Activated T-helper 2 cell treated with anti-CD3 and anti-CD28 coated beads, Interferon-gamma antibody, Interleukin-2, Interleukin-4, amounts not matched to agents 10 μg/mL and 5 μg/mL and 100 μg/mL, durations not matched to agents 14 hours and 24 hours and 36 hours (primary cell): ENCODE measurements at regions not wholly inside any gene's neighbourhood (a gene's known extent, or its start where the extent isn't known, plus 50 kb on each side); places are given as distances from the start of the nearest gene placed in this dataset.

Source experiments
- DNase-seq: peaks from one replicate; pipeline ENCODE4 v3.0.0; 2021; ENCODE audit warnings: low spot score
- H3K27ac Mint-ChIP-seq: one replicate; pipeline ENCODE4 v1.8.0; 2021; ENCODE audit warnings: mixed read lengths
- H3K27me3 Mint-ChIP-seq: one replicate; pipeline ENCODE4 v1.8.0; 2021; ENCODE audit warnings: low read depth, mixed read lengths
- H3K36me3 Mint-ChIP-seq: one replicate; pipeline ENCODE4 v1.8.0; 2021; ENCODE audit warnings: low read depth, mixed read lengths
- H3K4me1 Mint-ChIP-seq: one replicate; pipeline ENCODE4 v1.8.0; 2021; ENCODE audit warnings: low read depth, mixed read lengths
- H3K4me3 Mint-ChIP-seq: one replicate; pipeline ENCODE4 v1.8.0; 2021; ENCODE audit warnings: low read depth, mild to moderate bottlenecking, moderate library complexity, mixed read lengths
- H3K9me3 Mint-ChIP-seq: one replicate; pipeline ENCODE4 v1.8.0; 2021; ENCODE audit warnings: mixed read lengths
- intact Hi-C: fragments of 100-400 bp; cut with micrococcal nuclease; formaldehyde crosslinking; loops from one replicate; pipeline ENCODE4 v1.15.1; 2023

GRCh38 chr6:128696691-128697689 is 176.6 kb upstream of the PTPRK start:
- Mint-ChIP-seq H3K27ac (no peak overlapping the region), H3K4me3 (no peak overlapping the region), H3K27me3 (peaks cover 7% of the 10 kb centered on the region), H3K36me3 (no peaks in the 10 kb centered on the region), H3K9me3 (no peaks in the 10 kb centered on the region), H3K4me1 (no peaks in the 10 kb centered on the region)
- no peak for DNase-seq
- intact Hi-C loops, result no loop called here

GRCh38 chr6:128694303-128695009 is 174.1 kb upstream of the PTPRK start:
- no peaks in the 10 kb centered on the region for H3K36me3 Mint-ChIP-seq
- intact Hi-C loops, result no loop called here
- no peaks in the 10 kb centered on the region for H3K4me1 Mint-ChIP-seq
- peaks cover 7% of the 10 kb centered on the region for H3K27me3 Mint-ChIP-seq
- DNase-seq, result no peak
- no peak overlapping the region for H3K27ac Mint-ChIP-seq
- H3K4me3 Mint-ChIP-seq, result no peak overlapping the region
- H3K9me3 Mint-ChIP-seq, result no peaks in the 10 kb centered on the region

- DNase-seq, result no peak
- H3K27me3 Mint-ChIP-seq, result peaks cover 10% of the 10 kb centered on the region
- H3K36me3 Mint-ChIP-seq, result no peaks in the 10 kb centered on the region
- intact Hi-C loops, result no loop called here
- H3K27ac Mint-ChIP-seq, result no peak overlapping the region
- no peak overlapping the region for H3K4me3 Mint-ChIP-seq
- H3K9me3 Mint-ChIP-seq, result no peaks in the 10 kb centered on the region
- H3K4me1 Mint-ChIP-seq, result no peaks in the 10 kb centered on the region
Observed at GRCh38 chr6:128690063-128690462, 169.7 kb upstream of the PTPRK start.

- no peaks in the 10 kb centered on the region for H3K9me3 Mint-ChIP-seq
- H3K27ac Mint-ChIP-seq, result no peak overlapping the region
- H3K27me3 Mint-ChIP-seq, result peaks cover 6% of the 10 kb centered on the region
- no peaks in the 10 kb centered on the region for H3K36me3 Mint-ChIP-seq
- intact Hi-C loops, result no loop called here
- H3K4me3 Mint-ChIP-seq, result no peak overlapping the region
- H3K4me1 Mint-ChIP-seq, result no peaks in the 10 kb centered on the region
- DNase-seq, result no peak
Observed at GRCh38 chr6:128686084-128686483, 165.7 kb upstream of the PTPRK start.

- intact Hi-C loops, result no loop called here
- Mint-ChIP-seq H3K4me1 (no peaks in the 10 kb centered on the region), H3K4me3 (no peak overlapping the region), H3K36me3 (no peaks in the 10 kb centered on the region), H3K27ac (no peak overlapping the region), H3K27me3 (peaks cover 1% of the 10 kb centered on the region), H3K9me3 (no peaks in the 10 kb centered on the region)
- no peak for DNase-seq
Observed at GRCh38 chr6:128676456-128676855, 156.1 kb upstream of the PTPRK start.

- no peak overlapping the region for H3K4me3 Mint-ChIP-seq
Observed at GRCh38 chr6:128672023-128672422, 151.6 kb upstream of the PTPRK start.

GRCh38 chr6:128667339-128667858 is 147.0 kb upstream of the PTPRK start:
- H3K27me3 Mint-ChIP-seq, result peaks cover 4% of the 10 kb centered on the region
- intact Hi-C loops, result no loop called here
- H3K36me3 Mint-ChIP-seq, result no peaks in the 10 kb centered on the region
- DNase-seq, result no peak
- H3K4me3 Mint-ChIP-seq, result no peak overlapping the region
- H3K4me1 Mint-ChIP-seq, result no peaks in the 10 kb centered on the region
- H3K27ac Mint-ChIP-seq, result no peak overlapping the region
- H3K9me3 Mint-ChIP-seq, result no peaks in the 10 kb centered on the region

More at GRCh38 chr6:128672023-128672422, 151.6 kb upstream of the PTPRK start:
- peaks cover 5% of the 10 kb centered on the region for H3K27me3 Mint-ChIP-seq
- H3K27ac Mint-ChIP-seq, result no peak overlapping the region
- no peak for DNase-seq
- no peaks in the 10 kb centered on the region for H3K9me3 Mint-ChIP-seq
- H3K36me3 Mint-ChIP-seq, result no peaks in the 10 kb centered on the region
- intact Hi-C loops, result no loop called here
- H3K4me1 Mint-ChIP-seq, result no peaks in the 10 kb centered on the region

GRCh38 chr6:128666405-128666804 is 146.0 kb upstream of the PTPRK start:
- Mint-ChIP-seq H3K4me1 (no peaks in the 10 kb centered on the region), H3K27me3 (peaks cover 4% of the 10 kb centered on the region), H3K9me3 (no peaks in the 10 kb centered on the region), H3K4me3 (no peak overlapping the region), H3K36me3 (no peaks in the 10 kb centered on the region), H3K27ac (no peak overlapping the region)
- intact Hi-C loops, result no loop called here
- no peak for DNase-seq

GRCh38 chr6:128663238-128663637 is 142.8 kb upstream of the PTPRK start:
- H3K9me3 Mint-ChIP-seq, result no peaks in the 10 kb centered on the region
- H3K4me3 Mint-ChIP-seq, result no peak overlapping the region
- H3K36me3 Mint-ChIP-seq, result peaks cover 3% of the 10 kb centered on the region
- H3K4me1 Mint-ChIP-seq, result peaks cover 17% of the 10 kb centered on the region
- peaks cover 2% of the 10 kb centered on the region for H3K27me3 Mint-ChIP-seq
- no peak for DNase-seq
- no peak overlapping the region for H3K27ac Mint-ChIP-seq
- intact Hi-C loops, result no loop called here

- no peaks in the 10 kb centered on the region for H3K27me3 Mint-ChIP-seq
- H3K4me3 Mint-ChIP-seq, result no peak overlapping the region
- DNase-seq, result no peak
- H3K9me3 Mint-ChIP-seq, result no peaks in the 10 kb centered on the region
- H3K4me1 Mint-ChIP-seq, result peaks cover 42% of the 10 kb centered on the region
- peaks cover 9% of the 10 kb centered on the region for H3K36me3 Mint-ChIP-seq
- intact Hi-C loops, result loop anchor here (5.0 to 10.0 kb wide), 3 partner anchors 128 to 765 kb away; no protein-coding TSS in a partner anchor
- H3K27ac Mint-ChIP-seq, result no peak overlapping the region
Observed at GRCh38 chr6:128659878-128660622, 139.7 kb upstream of the PTPRK start.

- H3K4me1 Mint-ChIP-seq, result peaks cover 43% of the 10 kb centered on the region
- DNase-seq, result no peak
- H3K36me3 Mint-ChIP-seq, result peaks cover 9% of the 10 kb centered on the region
- H3K4me3 Mint-ChIP-seq, result no peak overlapping the region
- H3K9me3 Mint-ChIP-seq, result no peaks in the 10 kb centered on the region
- no peaks in the 10 kb centered on the region for H3K27me3 Mint-ChIP-seq
- no peak overlapping the region for H3K27ac Mint-ChIP-seq
- intact Hi-C loops, result loop anchor here (5.0 to 10.0 kb wide), 3 partner anchors 127 to 764 kb away; no protein-coding TSS in a partner anchor
Observed at GRCh38 chr6:128659276-128659675, 138.9 kb upstream of the PTPRK start.

GRCh38 chr6:128657181-128657580 is 136.8 kb upstream of the PTPRK start:
- intact Hi-C loops, result loop anchor here (1.0 to 10.0 kb wide), 5 partner anchors 125 to 834 kb away; no protein-coding TSS in a partner anchor
- peaks cover 9% of the 10 kb centered on the region for H3K36me3 Mint-ChIP-seq
- no peak for DNase-seq
- no peaks in the 10 kb centered on the region for H3K27me3 Mint-ChIP-seq
- peaks cover 4% of the 10 kb centered on the region for H3K9me3 Mint-ChIP-seq
- H3K4me1 Mint-ChIP-seq, result peaks cover 43% of the 10 kb centered on the region
- peak overlapping the region; percentile 6 for H3K4me3 Mint-ChIP-seq
- H3K27ac Mint-ChIP-seq, result peak overlapping the region; percentile 68
